GM19468 (cell line): ENCODE measurements at regions not wholly inside any gene's neighbourhood (a gene's known extent, or its start where the extent isn't known, plus 50 kb on each side); places are given as distances from the start of the nearest gene placed in this dataset.
"Not testable (repeated sequence)": the region's sequence is repeated elsewhere in the genome, so short reads cannot be mapped to it uniquely, and the experiment has no call there.

Experiments used
- ATAC-seq: cut with Tn5 transposase; IDR thresholded peaks from one replicate; pipeline ENCODE4 v1.9.1; 2021; ENCODE audit warnings: mild to moderate bottlenecking, moderate library complexity, moderate number of reproducible peaks; ENCODE audit not compliant: unreplicated experiment; ENCODE audit errors: extremely low read depth

DNA sequence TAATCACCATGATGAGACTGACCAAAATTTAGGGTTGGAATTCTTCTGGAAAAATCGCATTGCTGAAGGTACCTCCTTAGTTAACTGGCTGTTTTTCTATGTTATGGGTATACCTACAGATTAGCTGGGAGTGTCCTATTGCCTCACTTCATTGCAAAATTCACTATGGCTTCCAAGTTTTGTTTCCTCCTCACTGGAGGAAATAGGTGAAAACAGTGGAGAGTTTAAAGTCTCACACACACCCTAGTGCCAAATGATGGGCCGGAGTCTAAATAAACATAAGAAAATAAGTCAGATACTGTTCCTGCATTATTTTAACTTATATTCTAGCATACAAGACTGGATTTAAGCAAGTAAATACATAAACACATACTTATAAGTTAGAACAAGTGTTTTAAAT is 98.2 kb downstream of the AHR start:
- ATAC-seq = no peak

DNA sequence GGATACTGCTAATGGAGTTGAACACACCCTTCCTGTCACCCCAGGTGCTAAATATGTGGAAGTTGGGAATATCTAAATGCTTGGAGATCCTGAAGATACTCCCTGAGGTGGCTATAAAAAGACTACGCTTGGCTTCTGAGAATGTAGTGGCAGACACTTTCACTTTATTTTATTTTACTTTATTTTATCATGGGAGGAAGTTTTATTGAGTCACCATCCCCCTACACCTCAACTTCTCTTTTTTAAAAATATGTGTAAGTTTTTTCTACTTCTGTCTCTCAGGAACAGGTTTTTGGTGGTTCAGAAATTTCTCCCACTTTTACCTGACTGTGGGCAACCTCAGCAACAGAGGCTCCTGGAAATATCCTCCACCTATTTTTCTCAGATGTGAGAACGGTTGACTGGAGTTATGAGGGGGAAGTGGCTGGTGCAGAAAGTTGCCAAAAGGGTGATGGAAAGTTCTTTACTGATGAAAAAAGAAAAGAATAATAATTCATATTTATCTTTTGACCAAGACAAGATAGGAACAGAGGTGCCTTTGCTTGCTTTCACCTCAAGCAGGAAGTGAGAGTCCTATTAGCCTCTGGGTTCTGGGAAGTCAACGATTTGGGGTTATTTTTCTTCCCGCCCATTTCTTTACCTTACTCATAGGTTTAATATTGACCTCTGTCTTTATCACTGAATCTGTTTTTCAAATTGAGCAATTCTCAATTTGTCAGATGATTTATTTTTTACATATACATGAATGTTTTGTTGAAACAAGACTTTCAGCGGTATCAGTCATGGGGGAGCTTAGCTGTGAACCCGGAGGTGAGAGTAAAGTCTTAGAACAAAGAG is 103.6 kb downstream of the AHR start:
- peak; percentile 41 for ATAC-seq

DNA sequence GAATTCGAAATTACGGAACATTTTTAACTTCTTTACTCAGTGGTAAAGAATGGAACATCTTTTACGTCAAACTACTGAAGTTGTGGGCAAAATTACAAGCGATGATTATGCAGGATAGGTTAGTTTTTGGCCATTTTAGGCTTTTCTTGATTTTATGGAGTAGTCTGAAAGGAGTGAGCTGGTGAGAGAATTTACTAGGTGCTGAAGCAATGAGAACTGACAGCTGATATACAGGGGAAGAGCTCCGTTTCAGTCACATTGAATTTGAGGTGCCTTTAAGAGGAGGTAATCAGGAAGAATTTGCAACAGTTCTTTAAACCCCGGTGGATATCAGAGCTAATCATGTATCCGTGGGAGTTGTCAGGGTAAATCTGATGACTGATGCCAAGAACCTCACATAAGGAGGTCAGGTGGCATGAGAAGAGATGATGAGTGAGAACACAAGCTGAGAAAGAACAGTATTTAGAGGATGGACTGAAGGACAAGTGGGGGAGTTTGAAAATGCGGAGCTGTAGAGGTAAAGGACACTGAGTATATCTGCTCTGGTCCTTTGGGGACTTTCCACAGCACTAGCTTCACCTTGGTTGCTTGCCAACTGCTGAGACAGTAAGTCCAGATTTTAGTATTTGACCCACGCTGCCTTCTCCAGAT is 104.3 kb downstream of the AHR start:
- peak; percentile 61 for ATAC-seq

- no peak for ATAC-seq
These were observed 105.6 kb downstream of the AHR start for GRCh38 chr7:17404006-17404405.

- no peak for ATAC-seq
These were observed 107.3 kb downstream of the AHR start for GRCh38 chr7:17405786-17406185.

GRCh38 chr7:17406738-17407137 is 108.3 kb downstream of the AHR start:
- ATAC-seq = no peak

DNA sequence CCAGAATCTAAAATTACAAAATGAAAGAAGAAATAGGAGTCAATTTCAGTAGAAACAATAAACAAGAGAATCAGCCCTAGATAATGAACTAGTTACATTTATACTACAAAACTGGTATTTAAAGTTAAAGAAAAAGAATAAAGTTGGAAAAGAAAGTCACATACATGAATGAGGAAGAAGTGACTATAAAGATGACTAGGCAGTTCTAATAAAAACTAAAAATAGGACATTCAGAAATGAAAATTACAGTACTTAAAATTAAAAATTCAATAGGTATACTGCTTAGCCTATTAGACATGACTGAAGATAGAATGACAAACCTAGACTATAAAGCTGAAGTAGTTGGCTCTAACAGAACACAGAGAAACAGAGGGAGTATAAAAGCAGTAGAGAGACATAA is 108.8 kb downstream of the AHR start:
- no peak for ATAC-seq

GRCh38 chr7:17408245-17408903 is 109.9 kb downstream of the AHR start:
- no peak for ATAC-seq

DNA sequence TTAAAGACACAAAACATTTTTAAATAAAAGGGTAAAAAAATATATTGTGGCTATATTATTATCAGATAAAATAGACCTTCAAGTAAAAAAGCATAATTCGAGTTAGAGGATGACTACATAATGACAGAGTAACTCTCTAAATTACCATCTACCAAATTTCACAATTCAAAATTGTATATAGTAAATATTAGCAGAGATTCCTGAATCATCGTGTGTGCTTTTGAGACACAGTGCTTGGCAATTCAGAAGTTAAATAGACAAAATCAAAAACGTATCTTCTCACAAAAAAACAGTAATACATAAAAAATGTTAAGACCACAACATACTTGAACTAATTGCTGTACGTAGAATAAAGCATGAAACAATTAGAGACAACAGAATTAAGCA is 110.4 kb downstream of the AHR start:
- ATAC-seq = no peak

- peak; percentile 52 for ATAC-seq
These were observed 113.5 kb downstream of the AHR start for GRCh38 chr7:17411922-17412321.

GRCh38 chr7:17412883-17413282 is 114.4 kb downstream of the AHR start:
- ATAC-seq = no peak

- no peak for ATAC-seq
These were observed 117.5 kb downstream of the AHR start for GRCh38 chr7:17415955-17416354.

GRCh38 chr7:17420308-17421015 is 122.0 kb downstream of the AHR start:
- not testable (repeated sequence) for ATAC-seq

GRCh38 chr7:17421941-17422340 is 123.5 kb downstream of the AHR start:
- no peak for ATAC-seq

GRCh38 chr7:17422966-17423365 is 124.5 kb downstream of the AHR start:
- no peak for ATAC-seq

DNA sequence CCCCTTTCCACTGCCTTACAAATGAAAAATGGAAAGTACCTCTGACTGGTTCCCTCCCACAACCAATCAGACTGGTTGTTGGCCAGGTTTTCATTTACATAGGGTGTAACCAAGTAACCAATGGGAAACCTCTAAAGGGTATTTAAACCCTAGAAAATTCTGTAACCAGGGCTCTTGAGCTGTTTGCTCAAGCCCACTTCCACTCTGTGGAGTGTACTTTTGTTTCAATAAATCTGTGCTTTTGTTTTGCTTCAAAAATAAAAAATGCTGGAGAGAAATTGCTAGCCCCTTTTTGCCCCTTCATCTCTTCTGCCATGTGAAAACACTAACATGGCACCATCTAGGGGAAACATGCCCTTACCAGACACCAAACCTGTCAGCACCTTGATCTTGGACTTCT is 129.5 kb downstream of the AHR start:
- ATAC-seq = no peak

GRCh38 chr7:17429579-17429978 is 131.1 kb downstream of the AHR start:
- ATAC-seq = no peak

- no peak for ATAC-seq
These were observed 134.3 kb downstream of the AHR start for GRCh38 chr7:17432793-17433192.

GRCh38 chr7:17434191-17434590 is 135.7 kb downstream of the AHR start:
- no peak for ATAC-seq

- ATAC-seq = no peak
These were observed 136.6 kb downstream of the AHR start for GRCh38 chr7:17434841-17435692.
